HG03159 (cell line): ENCODE measurements at regions not wholly inside any gene's neighbourhood (a gene's known extent, or its start where the extent isn't known, plus 50 kb on each side); places are given as distances from the start of the nearest gene placed in this dataset.

Experiments used
- ATAC-seq: cut with Tn5 transposase; IDR thresholded peaks from one replicate; pipeline ENCODE4 v1.9.1; 2021; ENCODE audit warnings: mild to moderate bottlenecking, moderate library complexity; ENCODE audit not compliant: unreplicated experiment

GRCh38 chr12:89821896-89822295 is 113.3 kb upstream of the ATP2B1 start:
- ATAC-seq = peak; percentile 74

GRCh38 chr12:89817501-89818226 is 109.0 kb upstream of the ATP2B1 start:
- no peak for ATAC-seq

GRCh38 chr12:89815225-89815624 is 106.6 kb upstream of the ATP2B1 start:
- no peak for ATAC-seq

GRCh38 chr12:89803412-89803811 is 94.8 kb upstream of the ATP2B1 start:
- ATAC-seq = no peak

- no peak for ATAC-seq
These were observed 92.6 kb upstream of the ATP2B1 start for GRCh38 chr12:89801284-89801683.

GRCh38 chr12:89800435-89800834 is 91.8 kb upstream of the ATP2B1 start:
- ATAC-seq = no peak

GRCh38 chr12:89799316-89799715 is 90.7 kb upstream of the ATP2B1 start:
- no peak for ATAC-seq

- no peak for ATAC-seq
These were observed 88.8 kb upstream of the ATP2B1 start for GRCh38 chr12:89797436-89797835.

- ATAC-seq = no peak
These were observed 88.3 kb upstream of the ATP2B1 start for GRCh38 chr12:89796798-89797382.

GRCh38 chr12:89793946-89794345 is 85.3 kb upstream of the ATP2B1 start:
- no peak for ATAC-seq

- no peak for ATAC-seq
These were observed 82.6 kb upstream of the ATP2B1 start for GRCh38 chr12:89791286-89791685.

GRCh38 chr12:89789862-89790261 is 81.2 kb upstream of the ATP2B1 start:
- peak; percentile 92 for ATAC-seq

- ATAC-seq = no peak
These were observed 79.1 kb upstream of the ATP2B1 start for GRCh38 chr12:89787763-89788162.

GRCh38 chr12:89786177-89786810 is 77.7 kb upstream of the ATP2B1 start:
- ATAC-seq = no peak

- no peak for ATAC-seq
These were observed 74.9 kb upstream of the ATP2B1 start for GRCh38 chr12:89783359-89784060.

GRCh38 chr12:89782807-89783206 is 74.2 kb upstream of the ATP2B1 start:
- ATAC-seq = no peak

- ATAC-seq = no peak
These were observed 73.4 kb upstream of the ATP2B1 start for GRCh38 chr12:89781946-89782550.

- no peak for ATAC-seq
These were observed 72.5 kb upstream of the ATP2B1 start for GRCh38 chr12:89781156-89781555.

- ATAC-seq = no peak
These were observed 70.5 kb upstream of the ATP2B1 start for GRCh38 chr12:89779090-89779489.

- no peak for ATAC-seq
These were observed 69.2 kb upstream of the ATP2B1 start for GRCh38 chr12:89777733-89778379.

GRCh38 chr12:89775986-89776365 is 67.3 kb upstream of the ATP2B1 start:
- no peak for ATAC-seq
